Liver (tissue), 3 donors: ENCODE measurements at regions not wholly inside any gene's neighbourhood (a gene's known extent, or its start where the extent isn't known, plus 50 kb on each side); places are given as distances from the start of the nearest gene placed in this dataset.

Experiments
- CTCF ChIP-seq: fragments of 150-350 bp; IDR thresholded peaks from 2 replicates; pipeline ENCODE4 v1.5.1; 2017; ENCODE audit warnings: improper control_type of control experiment, low read depth, low read length; ENCODE audit not compliant: missing input control
- FOXA1 ChIP-seq: IDR thresholded peaks from 2 replicates; pipeline ENCODE4 v1.6.1; 2016; ENCODE audit warnings: antibody characterized with exemption
- GABPA ChIP-seq, 2 donors: IDR thresholded peaks in 1 of 2; conservative IDR thresholded peaks in 1 of 2; 2 replicates each; pipeline ENCODE4 v1.6.1; 2016; ENCODE audit warnings: antibody characterized with exemption in 2 of 2, mild to moderate bottlenecking in 1 of 2, moderate library complexity in 1 of 2
- HNF4G ChIP-seq: IDR thresholded peaks from 2 replicates; pipeline ENCODE4 v1.6.1; 2016; ENCODE audit warnings: antibody characterized with exemption
- JUND ChIP-seq, 2 donors: IDR thresholded peaks; 2 replicates each; pipeline ENCODE4 v1.6.1; 2016; ENCODE audit warnings: antibody characterized with exemption in 2 of 2
- RAD21 ChIP-seq, 2 donors: IDR thresholded peaks; 2 replicates each; pipeline ENCODE4 v1.6.1; 2016; ENCODE audit warnings: antibody characterized with exemption in 2 of 2, mild to moderate bottlenecking in 2 of 2
- SP1 ChIP-seq: IDR thresholded peaks from 2 replicates; pipeline ENCODE4 v1.6.1; 2018; ENCODE audit warnings: antibody characterized with exemption, mild to moderate bottlenecking
- TAF1 ChIP-seq: conservative IDR thresholded peaks from 2 replicates; pipeline ENCODE4 v1.6.1; 2016; ENCODE audit warnings: antibody characterized with exemption, mild to moderate bottlenecking
- YY1 ChIP-seq: IDR thresholded peaks from 2 replicates; pipeline ENCODE4 v1.6.1; 2016; ENCODE audit warnings: antibody characterized with exemption, mild to moderate bottlenecking
- ZBTB33 ChIP-seq: IDR thresholded peaks from 2 replicates; pipeline ENCODE4 v1.6.1; 2016; ENCODE audit warnings: antibody characterized with exemption
- TF ChIP-seq, protein P1 (sequence below): IDR thresholded peaks from 2 replicates; pipeline ENCODE4 v1.6.1; 2016; ENCODE audit warnings: antibody characterized with exemption, mild to moderate bottlenecking
- TF ChIP-seq, protein P2 (sequence below): IDR thresholded peaks from 2 replicates; pipeline ENCODE4 v1.6.1; 2016; ENCODE audit warnings: antibody characterized with exemption
- donor health status: healthy.
- donor health status: healthy.

- TF ChIP-seq TAF1, result no peak
- TF ChIP-seq CTCF, result no peak
- no peak for TF ChIP-seq ZBTB33
- TF ChIP-seq RAD21 (IDR thresholded peaks at IDR 0.05), result no peak
- TF ChIP-seq SP1, result no peak
- TF ChIP-seq GABPA (IDR thresholded peaks at IDR 0.05 in 1 of 2, conservative IDR thresholded peaks at IDR 0.05 in 1 of 2), result no peak
- TF ChIP-seq, protein P1, sequence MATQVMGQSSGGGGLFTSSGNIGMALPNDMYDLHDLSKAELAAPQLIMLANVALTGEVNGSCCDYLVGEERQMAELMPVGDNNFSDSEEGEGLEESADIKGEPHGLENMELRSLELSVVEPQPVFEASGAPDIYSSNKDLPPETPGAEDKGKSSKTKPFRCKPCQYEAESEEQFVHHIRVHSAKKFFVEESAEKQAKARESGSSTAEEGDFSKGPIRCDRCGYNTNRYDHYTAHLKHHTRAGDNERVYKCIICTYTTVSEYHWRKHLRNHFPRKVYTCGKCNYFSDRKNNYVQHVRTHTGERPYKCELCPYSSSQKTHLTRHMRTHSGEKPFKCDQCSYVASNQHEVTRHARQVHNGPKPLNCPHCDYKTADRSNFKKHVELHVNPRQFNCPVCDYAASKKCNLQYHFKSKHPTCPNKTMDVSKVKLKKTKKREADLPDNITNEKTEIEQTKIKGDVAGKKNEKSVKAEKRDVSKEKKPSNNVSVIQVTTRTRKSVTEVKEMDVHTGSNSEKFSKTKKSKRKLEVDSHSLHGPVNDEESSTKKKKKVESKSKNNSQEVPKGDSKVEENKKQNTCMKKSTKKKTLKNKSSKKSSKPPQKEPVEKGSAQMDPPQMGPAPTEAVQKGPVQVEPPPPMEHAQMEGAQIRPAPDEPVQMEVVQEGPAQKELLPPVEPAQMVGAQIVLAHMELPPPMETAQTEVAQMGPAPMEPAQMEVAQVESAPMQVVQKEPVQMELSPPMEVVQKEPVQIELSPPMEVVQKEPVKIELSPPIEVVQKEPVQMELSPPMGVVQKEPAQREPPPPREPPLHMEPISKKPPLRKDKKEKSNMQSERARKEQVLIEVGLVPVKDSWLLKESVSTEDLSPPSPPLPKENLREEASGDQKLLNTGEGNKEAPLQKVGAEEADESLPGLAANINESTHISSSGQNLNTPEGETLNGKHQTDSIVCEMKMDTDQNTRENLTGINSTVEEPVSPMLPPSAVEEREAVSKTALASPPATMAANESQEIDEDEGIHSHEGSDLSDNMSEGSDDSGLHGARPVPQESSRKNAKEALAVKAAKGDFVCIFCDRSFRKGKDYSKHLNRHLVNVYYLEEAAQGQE, result no peak
- no peak for TF ChIP-seq YY1
- no peak for TF ChIP-seq FOXA1
- TF ChIP-seq, protein P2, sequence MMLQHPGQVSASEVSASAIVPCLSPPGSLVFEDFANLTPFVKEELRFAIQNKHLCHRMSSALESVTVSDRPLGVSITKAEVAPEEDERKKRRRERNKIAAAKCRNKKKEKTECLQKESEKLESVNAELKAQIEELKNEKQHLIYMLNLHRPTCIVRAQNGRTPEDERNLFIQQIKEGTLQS, result no peak
- no peak for TF ChIP-seq JUND (IDR thresholded peaks at IDR 0.05)
- no peak for TF ChIP-seq HNF4G
These were observed 79.9 kb upstream of the KIF26B start for GRCh38 chr1:245074898-245075297.
